NOMO-1 treated with DMSO at 0.1 percent for 48 hours (cell line): ENCODE measurements at regions not wholly inside any gene's neighbourhood (a gene's known extent, or its start where the extent isn't known, plus 50 kb on each side); places are given as distances from the start of the nearest gene placed in this dataset.

Experiments used
- DNase-seq: peaks from one replicate; lab custom pipeline; 2025; ENCODE audit not compliant: unreplicated experiment; lab: John Stamatoyannopoulos, UW

- no peak for DNase-seq
These were observed 91.1 kb downstream of the IRF8 start for GRCh38 chr16:85989863-85990643.

- DNase-seq: no peak
These were observed 91.9 kb downstream of the IRF8 start for GRCh38 chr16:85990861-85991301.

DNA sequence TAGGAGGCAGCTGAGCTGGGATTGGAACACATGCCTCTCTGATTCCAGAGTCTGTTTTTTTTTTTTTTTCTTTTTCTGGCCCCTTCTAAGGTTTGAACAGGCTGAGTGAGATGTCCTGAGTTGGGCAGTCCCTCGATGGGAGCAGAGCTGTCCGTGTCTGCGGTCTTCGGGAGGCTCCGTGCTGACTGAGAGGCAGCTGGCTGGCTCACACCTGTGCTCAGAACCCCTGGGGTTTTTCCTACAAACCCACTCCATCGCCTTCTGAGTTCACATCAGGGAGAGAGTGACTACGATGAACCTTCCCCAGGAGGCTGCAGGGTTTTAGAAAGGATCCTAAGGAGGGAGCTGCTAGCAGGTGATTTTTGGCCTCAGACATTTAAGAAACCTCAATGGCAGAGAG is 92.5 kb downstream of the IRF8 start:
- no peak for DNase-seq

DNA sequence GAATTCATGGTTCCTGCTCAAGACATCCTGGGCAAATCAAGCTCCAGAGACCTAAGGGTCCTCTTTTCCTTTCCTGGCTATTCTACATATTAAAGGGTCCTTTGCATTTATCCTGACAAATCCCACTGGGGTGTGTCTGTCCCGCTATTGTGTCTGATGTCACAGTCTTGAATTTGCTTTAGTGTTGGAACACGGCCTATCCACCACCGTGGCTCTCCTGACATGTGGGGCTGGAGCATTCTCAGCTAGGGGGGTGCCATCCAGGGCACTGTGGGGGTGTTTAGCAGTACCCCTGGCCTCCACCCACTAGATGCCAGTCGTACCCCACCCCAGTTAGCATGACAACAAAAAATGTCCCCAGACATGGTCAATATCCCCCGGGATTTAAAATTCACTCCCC is 92.9 kb downstream of the IRF8 start:
- no peak for DNase-seq

- DNase-seq: no peak
These were observed 93.4 kb downstream of the IRF8 start for GRCh38 chr16:85992359-85992758.

DNA sequence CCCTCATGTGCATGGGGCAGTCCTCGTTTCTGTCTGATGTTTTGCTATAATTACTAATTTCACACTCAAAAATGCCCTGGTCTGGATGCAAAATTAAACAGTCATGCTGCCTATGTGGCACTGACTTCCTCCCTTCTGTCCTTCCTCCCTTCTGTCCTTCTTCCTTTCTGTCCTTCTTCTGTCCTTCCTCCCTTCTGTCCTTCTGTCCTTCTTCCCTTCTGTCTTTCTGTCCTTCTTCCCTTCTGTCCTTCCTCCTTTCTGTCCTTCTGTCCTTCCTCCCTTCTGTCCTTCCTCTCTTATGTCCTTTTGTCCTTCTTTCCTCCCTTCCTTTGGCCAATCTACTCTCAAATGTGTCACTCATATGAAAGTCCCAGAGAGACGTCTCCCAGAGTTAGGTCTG is 93.8 kb downstream of the IRF8 start:
- DNase-seq: no peak

- no peak for DNase-seq
These were observed 95.8 kb downstream of the IRF8 start for GRCh38 chr16:85994492-85995490.

DNA sequence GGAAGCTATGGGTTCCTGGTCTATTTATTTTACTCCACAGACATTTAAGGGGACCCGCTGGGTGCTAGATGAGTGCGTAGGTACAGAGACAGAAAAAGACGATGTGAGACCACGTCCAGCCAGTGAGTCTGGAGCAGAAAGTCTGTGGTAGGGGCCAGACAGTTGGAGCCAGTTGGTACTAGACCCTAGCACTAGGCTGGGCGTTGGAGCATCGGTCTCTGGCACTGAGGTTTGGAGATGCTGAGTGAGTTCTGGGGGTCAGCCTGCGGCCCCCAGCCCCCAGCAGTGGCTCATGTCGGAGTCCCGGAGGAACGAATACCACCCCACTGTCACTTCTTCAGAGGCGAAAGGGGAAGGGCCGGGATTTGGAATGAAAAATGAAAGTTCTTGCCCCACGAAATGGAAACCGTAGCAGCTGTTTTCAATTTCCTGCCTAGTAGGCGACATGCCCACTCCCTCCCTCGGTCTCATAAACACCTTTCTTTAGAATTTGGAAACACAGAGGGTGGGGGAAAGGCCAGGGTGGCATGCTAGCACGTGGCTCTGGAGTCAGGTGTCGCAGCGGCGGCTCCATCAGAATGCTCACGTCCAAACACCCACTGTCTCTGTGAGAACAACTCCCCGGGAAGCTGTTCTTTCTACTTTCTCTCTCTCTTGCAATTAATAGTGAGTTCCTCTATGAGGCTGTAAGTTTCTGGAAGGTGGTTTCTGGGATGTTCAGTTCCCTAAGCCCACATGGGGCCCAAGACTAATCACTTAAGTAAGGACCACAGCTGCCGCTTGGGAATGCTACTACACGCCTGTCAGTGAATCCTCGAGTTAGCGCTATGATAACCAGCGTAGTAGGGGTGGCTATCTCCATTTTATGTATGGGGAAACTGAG is 96.8 kb downstream of the IRF8 start:
- DNase-seq: no peak

- no peak for DNase-seq
These were observed 97.9 kb downstream of the IRF8 start for GRCh38 chr16:85996843-85997242.

- DNase-seq: no peak
These were observed 99.4 kb downstream of the IRF8 start for GRCh38 chr16:85998171-85998867.

- DNase-seq: no peak
These were observed 100.1 kb downstream of the IRF8 start for GRCh38 chr16:85998868-85999729.

DNA sequence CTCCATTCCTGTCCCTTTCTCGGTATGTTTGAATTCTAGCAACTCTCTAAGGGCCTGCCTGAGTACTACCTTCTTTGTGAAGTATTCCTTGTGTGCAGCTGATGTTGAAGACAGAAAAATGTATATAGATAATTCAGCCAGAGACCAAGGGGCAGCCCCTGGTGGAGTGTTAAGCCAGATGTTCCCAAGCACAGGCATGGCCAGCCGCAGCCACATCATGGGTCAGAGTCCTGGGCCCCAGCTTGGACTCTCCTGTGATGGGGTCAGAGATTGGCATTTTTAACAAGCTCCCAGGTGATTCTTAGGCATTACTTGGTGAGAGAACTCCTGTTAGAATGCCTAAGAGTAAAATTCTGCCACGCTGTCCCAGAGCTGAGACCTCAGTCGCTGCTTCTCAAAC is 100.8 kb downstream of the IRF8 start:
- DNase-seq: no peak

DNA sequence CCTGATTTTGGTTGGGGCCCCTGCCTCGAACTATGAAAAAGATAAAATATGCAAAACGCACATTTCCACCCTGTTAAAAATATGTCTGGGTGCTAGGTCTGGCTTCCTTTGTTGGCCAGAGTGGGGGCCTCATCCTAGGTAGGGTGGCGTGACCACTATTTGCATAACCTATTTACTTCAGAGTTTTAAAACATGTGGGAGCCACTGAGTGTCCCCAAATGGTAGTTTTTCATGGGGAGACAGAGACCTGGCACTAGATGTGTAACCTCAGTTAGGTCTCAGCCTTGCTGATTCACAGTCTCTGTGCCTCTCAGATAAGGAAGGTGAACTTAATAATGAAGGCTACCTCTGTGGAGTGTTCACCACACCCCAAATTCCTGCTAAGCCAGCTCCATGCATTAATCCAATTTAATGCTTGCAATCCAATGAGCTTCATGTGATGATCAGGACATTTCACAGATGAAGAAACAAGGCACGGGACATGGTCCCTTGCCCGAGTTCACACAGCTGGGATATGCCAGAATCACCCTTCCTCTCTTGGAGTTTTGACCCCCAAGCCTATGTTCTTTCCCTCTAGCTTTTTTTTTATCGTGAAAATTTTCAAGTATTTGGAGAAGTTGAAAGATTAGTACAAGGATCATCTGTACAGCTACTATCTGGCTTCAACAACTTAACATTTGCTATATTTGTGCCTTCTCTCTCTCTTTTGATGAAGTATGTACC is 103.4 kb downstream of the IRF8 start:
- no peak for DNase-seq

GRCh38 chr16:86007524-86007923 is 108.6 kb downstream of the IRF8 start:
- no peak for DNase-seq

DNA sequence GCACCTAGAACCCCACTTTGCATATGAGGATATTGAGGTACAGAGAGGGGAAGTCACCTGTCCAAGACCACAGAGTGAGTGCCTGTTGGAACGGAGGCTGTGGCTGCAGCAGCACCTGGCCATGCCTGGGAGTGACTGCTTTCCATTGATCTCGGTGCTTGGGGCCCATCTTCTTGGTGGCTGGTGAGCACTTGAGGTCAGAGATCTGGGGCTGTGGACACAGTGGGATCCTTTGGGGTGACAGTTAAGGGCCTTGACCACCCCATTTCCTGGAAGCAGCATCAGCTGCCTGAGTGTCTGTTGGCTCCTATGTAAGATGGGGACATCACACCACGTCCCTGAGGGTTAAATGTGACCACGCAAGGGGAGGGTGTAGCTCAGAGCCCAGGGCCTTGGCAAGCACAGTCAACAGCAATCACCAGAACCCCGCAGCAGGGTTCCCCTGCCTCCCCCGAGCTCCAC is 111.7 kb downstream of the IRF8 start:
- DNase-seq: no peak

GRCh38 chr16:86011532-86011931 is 112.6 kb downstream of the IRF8 start:
- no peak for DNase-seq

DNA sequence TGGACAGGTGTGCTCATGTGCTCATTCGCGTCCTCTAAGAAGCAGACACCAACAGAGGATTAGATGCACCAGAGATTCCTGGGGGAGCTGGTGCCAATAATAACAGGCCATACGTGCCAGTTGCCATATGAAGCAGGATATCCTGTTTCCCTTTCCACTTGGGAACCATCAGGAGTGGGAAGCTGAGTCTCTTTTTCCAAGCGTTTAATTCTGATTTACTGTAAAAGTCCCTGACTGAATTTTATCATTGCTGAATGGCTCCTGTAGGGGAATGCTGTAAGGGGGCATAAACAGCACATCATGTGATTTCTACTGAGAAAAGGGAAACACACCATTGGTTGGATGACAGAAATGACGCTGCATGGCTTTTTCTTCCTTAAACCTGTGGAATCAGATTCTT is 113.3 kb downstream of the IRF8 start:
- DNase-seq: no peak

DNA sequence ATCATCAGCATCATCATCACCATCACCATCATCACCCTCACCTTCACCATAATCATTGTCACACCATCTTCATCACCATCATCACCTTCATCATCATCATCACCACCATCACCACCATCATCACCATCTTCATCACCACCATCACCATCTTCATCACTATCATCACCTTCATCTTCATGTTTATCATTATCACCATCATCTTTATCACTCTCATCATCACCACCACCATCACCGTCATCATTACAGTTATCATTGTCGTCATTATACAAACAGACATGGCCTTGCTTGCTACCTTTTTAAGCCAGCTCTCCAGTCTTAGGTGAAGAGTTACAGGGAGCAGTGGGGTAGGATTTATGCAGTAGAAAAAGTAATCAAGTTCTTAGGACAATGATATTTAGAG is 114.9 kb downstream of the IRF8 start:
- DNase-seq: no peak

GRCh38 chr16:86015606-86016005 is 116.6 kb downstream of the IRF8 start:
- no peak for DNase-seq
